ENCODE measurements at regions not wholly inside any gene's neighbourhood (a gene's known extent, or its start where the extent isn't known, plus 50 kb on each side); places are given as distances from the start of the nearest gene placed in this dataset.

DNA sequence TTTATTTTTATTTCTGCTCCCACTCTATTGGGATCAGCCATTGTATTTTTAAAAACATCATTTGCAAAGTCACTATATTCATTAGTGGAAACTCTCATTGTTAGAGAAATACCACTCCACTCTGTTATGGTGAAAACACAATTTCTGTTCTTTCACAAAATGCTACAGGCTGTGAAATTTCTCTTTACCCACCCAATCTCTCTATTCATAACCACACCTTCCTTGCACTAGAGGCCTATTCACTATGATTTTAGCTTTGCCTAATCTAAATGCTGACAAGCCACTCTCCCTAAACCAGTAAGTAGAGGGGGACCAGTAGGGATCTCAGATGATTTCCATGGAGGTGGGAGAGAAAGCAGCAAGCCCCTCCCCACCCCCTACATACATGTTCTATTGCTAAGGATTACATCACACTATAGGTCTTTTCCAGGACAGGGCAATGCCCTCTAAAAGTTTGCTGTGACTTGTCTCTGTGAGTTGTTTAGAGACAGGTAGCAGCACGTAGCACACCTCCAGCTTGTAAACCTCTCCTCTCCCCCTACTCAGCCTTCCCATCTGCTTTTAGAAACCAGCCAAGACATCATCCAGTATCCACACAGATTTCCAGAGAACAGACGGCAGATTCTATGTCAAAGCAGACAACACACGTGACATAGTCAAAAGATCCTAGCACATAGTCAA lies 58.3 kb upstream of the PPP1R3C start:
- Histone ChIP-seq H3K23ac (ENCODE audit: insufficient read length, low read depth, low read length) (no peak overlapping the region), H2BK5ac (ENCODE audit: insufficient read length, low read length) (no peak overlapping the region), H2AFZ (ENCODE audit: low read length) (no peak overlapping the region), H3K27me3 (ENCODE audit: insufficient read depth, low read length) (no peaks in the 10 kb centered on the region), H3K79me2 (ENCODE audit: insufficient read depth, low read length) (no peaks in the 10 kb centered on the region), H3K4ac (ENCODE audit: low read depth, low read length) (no peak overlapping the region), H3K18ac (ENCODE audit: insufficient read length, low read depth, low read length) (no peak overlapping the region), H3K27ac (ENCODE audit: insufficient read length, low read depth, low read length) (no peak overlapping the region), H2BK120ac (ENCODE audit: low read depth, low read length, poor library complexity, severe bottlenecking) (no peak overlapping the region), H3K79me1 (ENCODE audit: insufficient read depth, low read depth, low read length, poor library complexity, severe bottlenecking) (no peaks in the 10 kb centered on the region), H3K4me2 (ENCODE audit: insufficient read depth, insufficient read length, low read length) (no peak overlapping the region), H2AK5ac (ENCODE audit: insufficient read length, low read length) (no peak overlapping the region), H2BK12ac (ENCODE audit: insufficient read length, low read depth, low read length) (no peak overlapping the region), H3K14ac (ENCODE audit: insufficient read depth, low read length) (no peak overlapping the region), H3K4me1 (ENCODE audit: insufficient read depth, low read length) (no peaks in the 10 kb centered on the region), H3K23me2 (ENCODE audit: insufficient read length, low read depth, low read length, poor library complexity, severe bottlenecking) (no peaks in the 10 kb centered on the region), H4K91ac (ENCODE audit: insufficient read length, low read depth, low read length) (no peak overlapping the region), H3K56ac (ENCODE audit: insufficient read length, low read depth, low read length) (no peak overlapping the region), H3K9ac (ENCODE audit: extremely low read depth, insufficient read length, low read length) (no peak overlapping the region), H4K20me1 (ENCODE audit: control insufficient read depth, insufficient read depth, insufficient read length) (no peaks in the 10 kb centered on the region), H4K5ac (ENCODE audit: insufficient read length, low read depth, low read length) (no peak overlapping the region), H3T11ph (ENCODE audit: low read length) (no peak overlapping the region), H3K9me3 (ENCODE audit: control insufficient read depth, low read depth, low read length) (no peaks in the 10 kb centered on the region), H2BK20ac (ENCODE audit: low read depth, low read length, poor library complexity, severe bottlenecking) (no peak overlapping the region), H2BK15ac (ENCODE audit: low read depth, low read length) (no peak overlapping the region), H4K8ac (replicated peaks; ENCODE audit: insufficient read length, low read depth, low read length) (no peak overlapping the region)
- WGBS (ENCODE audit: extremely low coverage, insufficient read length, low lambda C conversion rate), result no CpG with 5 or more reads among the region's 3 CpGs
- Mint-ChIP-seq H3K27ac (0 out of 7 replicates have a peak overlapping the region, but pooled peaks of 1 of the 3 experiments have one; percentile 9), H3K4me1 (peaks cover 0 to 4% of the 10 kb centered on the region in 2 experiments; a peak in 2 of 4 replicates), H3K36me3 (ENCODE audit: insufficient read depth in 1 of 3, low read depth in 3 of 3) (no peaks in the 10 kb centered on the region), H3K9me3 (no peaks in the 10 kb centered on the region), H3K27me3 (ENCODE audit: low read depth) (peaks cover 2% of the 10 kb centered on the region; the same call in 1 of the 2 replicates), H3K4me3 (no peak overlapping the region)
- no peak for TF ChIP-seq CTCF (conservative IDR thresholded peaks at IDR 0.05)
- DNase-seq, result no peak
